ENCODE measurements at regions not wholly inside any gene's neighbourhood (a gene's known extent, or its start where the extent isn't known, plus 50 kb on each side); places are given as distances from the start of the nearest gene placed in this dataset.

DNA sequence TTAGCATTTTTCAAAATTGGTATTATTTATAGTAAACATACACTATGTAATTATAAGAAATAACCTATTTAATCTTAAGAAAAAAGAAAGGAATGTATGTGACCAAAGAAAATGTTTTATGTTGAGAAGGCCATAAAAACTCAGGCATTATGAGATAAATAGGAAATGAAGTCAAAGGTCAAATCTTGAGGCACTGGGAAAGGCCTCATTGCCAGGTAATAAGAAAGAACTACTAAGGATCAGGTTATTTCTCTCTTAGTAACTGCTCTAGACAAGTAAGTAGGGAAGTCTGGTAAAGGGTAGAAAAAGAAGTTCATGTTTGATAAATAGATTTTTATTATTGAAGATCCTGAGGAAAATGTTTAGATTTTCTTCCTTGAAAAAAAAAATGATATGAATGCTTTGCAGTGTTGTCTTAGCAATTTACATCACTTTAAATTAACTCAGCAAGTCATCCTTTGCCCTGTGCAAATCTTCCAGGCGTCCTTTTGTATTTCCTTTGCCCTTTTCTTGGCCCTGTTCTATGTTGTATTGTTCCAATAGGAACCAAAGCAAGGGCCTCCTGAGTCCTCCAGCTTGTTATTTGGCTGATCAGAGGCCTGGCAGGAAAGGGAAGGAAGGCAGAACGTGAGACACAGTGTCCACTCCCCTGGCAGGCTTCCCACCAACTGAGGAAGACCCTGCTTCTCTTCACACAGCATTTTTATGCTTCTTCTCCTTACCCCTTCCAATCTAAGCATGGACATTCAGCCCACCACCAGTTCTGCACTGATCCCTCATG, 260.4 kb upstream of the MIR17HG start:
- DNase-seq (ENCODE audit: low read depth in 4 of 4, low spot score in 3 of 4) = no peak

- no peak for DNase-seq (ENCODE audit: low read depth in 4 of 4, low spot score in 3 of 4)
These were observed 250.2 kb upstream of the MIR17HG start for GRCh38 chr13:91097269-91097668.

DNA sequence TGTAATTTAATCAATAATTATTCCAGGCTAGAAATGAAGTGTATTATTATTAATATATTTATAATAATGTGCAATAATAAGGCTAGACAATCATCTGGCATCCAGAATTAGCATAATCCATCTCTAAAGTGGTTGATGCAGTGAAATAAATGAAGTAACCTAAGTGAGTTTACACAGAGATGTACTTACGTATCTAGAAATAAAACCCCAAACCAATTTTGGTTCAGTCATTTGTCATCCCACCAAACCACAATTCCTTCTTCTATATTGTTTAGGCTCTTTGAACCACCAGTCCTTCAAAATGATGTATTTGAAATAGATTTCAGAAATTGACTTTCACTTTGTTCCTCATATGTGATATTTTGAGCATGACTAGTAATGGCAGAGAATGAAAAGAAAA, 247.6 kb upstream of the MIR17HG start:
- no peak for DNase-seq (ENCODE audit: low read depth in 4 of 4, low spot score in 3 of 4)

DNA sequence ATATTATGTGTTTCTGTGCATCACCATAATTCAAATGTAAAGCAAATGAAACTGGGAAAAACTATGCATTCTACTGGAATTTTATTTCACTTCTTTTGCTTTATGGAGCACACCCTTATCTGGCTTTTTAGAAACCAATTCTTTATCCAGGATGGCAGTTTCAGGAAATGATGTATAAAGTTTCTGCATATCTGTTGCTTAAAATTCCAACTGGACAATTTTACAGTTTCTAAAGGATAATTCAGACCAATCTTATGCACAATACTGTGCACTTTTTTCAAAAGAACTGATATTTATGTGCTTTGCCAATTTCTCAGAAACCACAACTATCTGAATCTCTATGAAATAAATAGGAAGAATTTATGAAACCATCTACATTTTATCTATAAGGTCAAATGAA, 246.5 kb upstream of the MIR17HG start:
- no peak for DNase-seq (ENCODE audit: low read depth in 4 of 4, low spot score in 3 of 4)

DNA sequence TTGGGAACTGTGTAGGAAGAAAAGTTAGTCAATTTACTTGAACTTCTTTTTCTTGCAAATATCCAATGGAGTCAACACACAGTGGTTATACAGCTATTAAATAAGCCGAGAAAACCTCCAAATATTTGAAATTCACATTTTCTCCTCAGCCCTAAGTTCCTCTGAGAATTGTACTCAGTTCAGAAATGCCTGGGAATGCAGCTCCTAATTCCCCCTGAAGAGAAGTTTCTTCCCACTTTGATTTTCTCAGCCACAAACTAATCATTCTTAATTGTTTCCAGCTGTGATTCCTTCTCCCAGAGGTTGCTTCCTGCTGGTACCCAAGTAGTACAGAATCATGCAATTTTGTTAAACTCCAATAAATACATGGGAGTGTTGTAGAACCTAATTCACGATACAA, 246.1 kb upstream of the MIR17HG start:
- DNase-seq (ENCODE audit: low read depth in 4 of 4, low spot score in 3 of 4) = no peak

- DNase-seq (ENCODE audit: low read depth in 4 of 4, low spot score in 3 of 4) = no peak
These were observed 242.2 kb upstream of the MIR17HG start for GRCh38 chr13:91105270-91105669.

- DNase-seq (ENCODE audit: low read depth in 4 of 4, low spot score in 3 of 4) = no peak
These were observed 240.9 kb upstream of the MIR17HG start for GRCh38 chr13:91106565-91106964.

DNA sequence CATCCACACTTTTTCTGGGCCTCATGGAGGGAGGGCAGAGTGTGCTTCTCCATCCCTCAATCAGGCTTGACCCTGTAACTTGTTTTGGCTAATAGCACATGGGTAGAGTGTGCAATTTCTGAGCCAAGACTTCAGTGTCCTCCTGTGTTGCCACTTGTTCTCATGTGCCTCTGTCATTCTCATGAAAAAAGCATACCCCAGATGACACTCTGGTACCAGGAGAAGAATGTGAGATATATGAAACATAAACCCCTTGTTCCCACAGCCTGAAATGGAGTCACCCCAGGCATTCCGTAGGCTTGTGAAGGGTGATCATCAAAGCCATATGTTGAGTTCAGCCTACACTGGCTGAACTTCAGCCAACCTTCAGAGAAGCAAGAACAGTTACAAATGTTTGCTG, 239.2 kb upstream of the MIR17HG start:
- no peak for DNase-seq (ENCODE audit: low read depth in 4 of 4, low spot score in 3 of 4)

- no peak for DNase-seq (ENCODE audit: low read depth in 4 of 4, low spot score in 3 of 4)
These were observed 235.8 kb upstream of the MIR17HG start for GRCh38 chr13:91111476-91112200.

- no peak for DNase-seq (ENCODE audit: low read depth in 4 of 4, low spot score in 3 of 4)
These were observed 235.1 kb upstream of the MIR17HG start for GRCh38 chr13:91112201-91112923.

GRCh38 chr13:91112924-91113277, 234.6 kb upstream of the MIR17HG start:
- DNase-seq (ENCODE audit: low read depth in 4 of 4, low spot score in 3 of 4) = no peak

- no peak for DNase-seq (ENCODE audit: low read depth in 4 of 4, low spot score in 3 of 4)
These were observed 231.7 kb upstream of the MIR17HG start for GRCh38 chr13:91115776-91116175.

GRCh38 chr13:91117351-91117750, 230.1 kb upstream of the MIR17HG start:
- DNase-seq (ENCODE audit: low read depth in 4 of 4, low spot score in 3 of 4) = no peak

GRCh38 chr13:91119643-91120042, 227.8 kb upstream of the MIR17HG start:
- no peak for DNase-seq (ENCODE audit: low read depth in 4 of 4, low spot score in 3 of 4)

DNA sequence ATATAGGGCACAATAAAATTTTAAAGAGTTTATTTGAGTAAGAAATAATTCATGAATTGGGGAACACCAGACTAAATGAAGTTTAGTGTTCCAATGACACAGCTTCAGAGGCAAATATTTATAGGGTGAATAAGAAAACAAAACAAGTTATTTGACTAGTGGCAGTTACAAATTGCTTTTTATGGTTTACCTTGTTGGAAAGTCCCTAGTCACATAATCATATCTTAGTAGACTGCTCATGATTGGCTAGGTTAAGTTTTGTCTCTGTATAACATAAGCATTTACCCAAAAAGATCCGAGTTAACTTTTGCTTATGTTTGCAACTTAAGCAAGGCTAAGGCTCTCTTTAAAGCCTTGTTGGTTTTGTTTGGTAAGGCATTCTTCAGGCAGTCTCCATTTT, 224.7 kb upstream of the MIR17HG start:
- DNase-seq (ENCODE audit: low read depth in 4 of 4, low spot score in 3 of 4) = no peak

DNA sequence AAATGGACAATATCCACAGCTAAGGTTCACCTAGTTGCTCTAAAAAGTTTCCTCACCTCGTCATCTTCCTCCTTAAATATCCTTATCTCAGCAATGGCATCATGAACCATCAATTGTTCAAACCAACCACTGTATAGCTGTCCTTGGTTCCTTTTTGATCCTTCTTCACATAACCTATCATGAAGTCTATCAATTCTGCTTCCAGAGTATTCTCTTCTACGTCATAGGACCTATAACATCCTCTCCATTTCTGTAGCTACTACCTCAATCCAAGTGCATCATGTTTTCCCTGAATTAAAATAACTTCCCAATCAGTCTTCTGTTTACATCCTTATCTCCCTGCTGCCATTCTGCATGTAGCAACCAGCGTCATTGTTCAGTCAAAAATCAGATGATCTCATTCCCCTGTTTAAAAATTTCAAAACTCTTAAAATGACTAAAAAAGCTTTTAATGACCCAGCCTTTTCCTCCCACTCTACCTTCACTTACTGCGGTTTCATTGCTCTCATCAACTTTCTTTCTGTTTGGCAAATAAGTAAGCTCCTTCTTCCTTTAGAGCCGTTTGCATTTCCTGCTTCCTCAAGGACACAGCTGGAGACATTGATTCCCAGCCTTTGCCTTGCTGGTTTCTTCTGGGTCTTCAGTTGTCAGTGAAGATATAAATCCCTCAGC, 223.9 kb upstream of the MIR17HG start:
- DNase-seq (ENCODE audit: low read depth in 4 of 4, low spot score in 3 of 4) = no peak

GRCh38 chr13:91126806-91127205, 220.7 kb upstream of the MIR17HG start:
- DNase-seq (ENCODE audit: low read depth in 4 of 4, low spot score in 3 of 4) = no peak

GRCh38 chr13:91127995-91128394, 219.5 kb upstream of the MIR17HG start:
- no peak for DNase-seq (ENCODE audit: low read depth in 4 of 4, low spot score in 3 of 4)

DNA sequence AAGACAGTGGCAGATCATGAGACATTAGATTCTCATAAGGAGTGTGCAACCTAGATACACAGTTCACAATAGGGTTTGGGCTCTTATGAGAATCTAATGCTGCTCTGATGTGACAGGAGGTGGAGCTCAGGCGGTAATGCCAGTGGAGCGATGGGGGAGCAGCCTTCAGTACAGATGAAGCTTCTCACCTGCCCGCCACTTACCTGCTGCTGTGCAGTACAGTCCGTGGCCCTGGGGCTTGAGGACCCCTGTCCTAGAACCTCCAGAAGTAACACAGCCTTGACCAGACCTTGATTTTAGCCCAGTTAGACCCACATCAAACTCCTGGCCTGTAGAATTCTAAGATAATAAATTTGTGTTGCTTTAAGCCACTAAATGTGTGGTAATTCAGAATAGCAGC, 215.1 kb upstream of the MIR17HG start:
- no peak for DNase-seq (ENCODE audit: low read depth in 4 of 4, low spot score in 3 of 4)

- DNase-seq (ENCODE audit: low read depth in 4 of 4, low spot score in 3 of 4) = no peak
These were observed 214.7 kb upstream of the MIR17HG start for GRCh38 chr13:91132786-91133185.
